ENCODE measurements at regions not wholly inside any gene's neighbourhood (a gene's known extent, or its start where the extent isn't known, plus 50 kb on each side); places are given as distances from the start of the nearest gene placed in this dataset.

GRCh38 chr14:36227802-36228201 is 51.3 kb upstream of the PTCSC3 start:
- no peaks in the 10 kb centered on the region for H3K9me3 Mint-ChIP-seq
- DNase-seq (no peak), ATAC-seq (ENCODE audit: poor library complexity) (no peak)
- TF ChIP-seq CTCF (IDR thresholded peaks at IDR 0.05), result no peak
- Histone ChIP-seq H3K9me3 (ENCODE audit: control insufficient read depth in 1 of 2, insufficient read depth in 1 of 2, low read length in 2 of 2) (peaks cover 0 to 5% of the 10 kb centered on the region in 2 experiments), H3K4me1 (ENCODE audit: insufficient read depth, low read length) (no peaks in the 10 kb centered on the region), H3K4me3 (ENCODE audit: low read length) (no peak overlapping the region), H3K36me3 (ENCODE audit: insufficient read depth, low read length) (no peaks in the 10 kb centered on the region), H3K27me3 (ENCODE audit: control insufficient read depth in 1 of 2, insufficient read depth in 2 of 2, low read length in 2 of 2) (peaks cover 0 to 2% of the 10 kb centered on the region in 2 experiments), H3K27ac (ENCODE audit: low read depth in 1 of 2, low read length in 2 of 2) (no peak overlapping the region)
- H3K27me3 Mint-ChIP-seq, result peaks cover 31% of the 10 kb centered on the region
- H3K27ac Mint-ChIP-seq, result no peak overlapping the region
- intact Hi-C loops (cut with DNase I, micrococcal nuclease), result no loop called here
- no peaks in the 10 kb centered on the region for H3K4me1 Mint-ChIP-seq (ENCODE audit: low read depth)
- ChIA-PET POLR2A (no interaction called here), CTCF (no interaction called here)
- no peak overlapping the region for H3K4me3 Mint-ChIP-seq
- no peaks in the 10 kb centered on the region for H3K36me3 Mint-ChIP-seq (ENCODE audit: low read depth)

- intact Hi-C loops (cut with DNase I, micrococcal nuclease), result no loop called here
- Histone ChIP-seq H3K27ac (ENCODE audit: low read depth in 1 of 2, low read length in 2 of 2) (no peak overlapping the region), H3K4me3 (ENCODE audit: low read length) (no peak overlapping the region), H3K9me3 (ENCODE audit: control insufficient read depth in 1 of 2, insufficient read depth in 1 of 2, low read length in 2 of 2) (peaks cover 0 to 5% of the 10 kb centered on the region in 2 experiments), H3K27me3 (ENCODE audit: control insufficient read depth in 1 of 2, insufficient read depth in 2 of 2, low read length in 2 of 2) (peaks cover 0 to 2% of the 10 kb centered on the region in 2 experiments), H3K36me3 (ENCODE audit: insufficient read depth, low read length) (no peaks in the 10 kb centered on the region), H3K4me1 (ENCODE audit: insufficient read depth, low read length) (no peaks in the 10 kb centered on the region)
- ChIA-PET POLR2A (no interaction called here), CTCF (no interaction called here)
- Mint-ChIP-seq H3K9me3 (no peaks in the 10 kb centered on the region), H3K27ac (no peak overlapping the region), H3K4me1 (ENCODE audit: low read depth) (no peaks in the 10 kb centered on the region), H3K27me3 (peaks cover 27% of the 10 kb centered on the region), H3K36me3 (ENCODE audit: low read depth) (no peaks in the 10 kb centered on the region), H3K4me3 (no peak overlapping the region)
- DNase-seq (no peak), ATAC-seq (ENCODE audit: poor library complexity) (no peak)
- TF ChIP-seq CTCF (IDR thresholded peaks at IDR 0.05), result no peak
Observed at GRCh38 chr14:36227344-36227743, 50.8 kb upstream of the PTCSC3 start.

Data from CD4-positive, alpha-beta T cell (primary cell).